ENCODE measurements at regions not wholly inside any gene's neighbourhood (a gene's known extent, or its start where the extent isn't known, plus 50 kb on each side); places are given as distances from the start of the nearest gene placed in this dataset.
"Not testable (repeated sequence)": the region's sequence is repeated elsewhere in the genome, so short reads cannot be mapped to it uniquely, and the experiment has no call there.

- DNase-seq: peak; percentile 95
Measured at GRCh38 chr5:154618696-154619095, 136.5 kb upstream of the LARP1 start.

GRCh38 chr5:154614595-154614994 lies 136.6 kb upstream of the HAND1 start:
- no peak for DNase-seq

- DNase-seq: no peak
Measured at GRCh38 chr5:154614125-154614524, 136.1 kb upstream of the HAND1 start.

GRCh38 chr5:154612666-154613065 lies 134.6 kb upstream of the HAND1 start:
- DNase-seq: no peak

GRCh38 chr5:154611341-154611767 lies 133.3 kb upstream of the HAND1 start:
- DNase-seq: peak; percentile 67

GRCh38 chr5:154610321-154611154 lies 132.5 kb upstream of the HAND1 start:
- DNase-seq: peak; percentile 94

- no peak for DNase-seq
Measured at GRCh38 chr5:154609251-154609650, 131.2 kb upstream of the HAND1 start.

GRCh38 chr5:154608531-154609011 lies 130.5 kb upstream of the HAND1 start:
- peak; percentile 81 for DNase-seq

- peak; percentile 78 for DNase-seq
Measured at GRCh38 chr5:154607746-154608145, 129.7 kb upstream of the HAND1 start.

- peak; percentile 93 for DNase-seq
Measured at GRCh38 chr5:154606246-154606645, 128.2 kb upstream of the HAND1 start.

- DNase-seq: peak; percentile 99
Measured at GRCh38 chr5:154603953-154604679, 126.1 kb upstream of the HAND1 start.

GRCh38 chr5:154603485-154603884 lies 125.5 kb upstream of the HAND1 start:
- DNase-seq: no peak

GRCh38 chr5:154603011-154603410 lies 125.0 kb upstream of the HAND1 start:
- peak; percentile 66 for DNase-seq

- DNase-seq: no peak
Measured at GRCh38 chr5:154601014-154601413, 123.0 kb upstream of the HAND1 start.

- DNase-seq: no peak
Measured at GRCh38 chr5:154598021-154598420, 120.0 kb upstream of the HAND1 start.

GRCh38 chr5:154596844-154597243 lies 118.8 kb upstream of the HAND1 start:
- DNase-seq: not testable (repeated sequence)

GRCh38 chr5:154595662-154596061 lies 117.6 kb upstream of the HAND1 start:
- peak; percentile 87 for DNase-seq

GRCh38 chr5:154593796-154594195 lies 115.8 kb upstream of the HAND1 start:
- no peak for DNase-seq

- no peak for DNase-seq
Measured at GRCh38 chr5:154593071-154593470, 115.0 kb upstream of the HAND1 start.

- no peak for DNase-seq
Measured at GRCh38 chr5:154590093-154590724, 112.2 kb upstream of the HAND1 start.

GRCh38 chr5:154589511-154589910 lies 111.5 kb upstream of the HAND1 start:
- no peak for DNase-seq

- DNase-seq: not testable (repeated sequence)
Measured at GRCh38 chr5:154588833-154589425, 110.9 kb upstream of the HAND1 start.

Measured in islet precursor cell (in vitro differentiated cells).